ENCODE measurements at regions not wholly inside any gene's neighbourhood (a gene's known extent, or its start where the extent isn't known, plus 50 kb on each side); places are given as distances from the start of the nearest gene placed in this dataset.

- H3K36me3 ChIP-seq = no peaks in the 10 kb centered on the region
- peaks cover 13% of the 10 kb centered on the region for H3K27me3 ChIP-seq
- no peak overlapping the region for H3K4me3 ChIP-seq
- DNase-seq = no peak
- no peaks in the 10 kb centered on the region for H3K9me3 ChIP-seq
Measured at GRCh38 chr9:19666575-19666974, 122.3 kb downstream of the SLC24A2 start.

GRCh38 chr9:19665146-19665863 lies 123.5 kb downstream of the SLC24A2 start:
- DNase-seq = no peak
- H3K36me3 ChIP-seq = no peaks in the 10 kb centered on the region
- peaks cover 15% of the 10 kb centered on the region for H3K27me3 ChIP-seq
- no peaks in the 10 kb centered on the region for H3K9me3 ChIP-seq
- H3K4me3 ChIP-seq = no peak overlapping the region

GRCh38 chr9:19663570-19663969 lies 125.3 kb downstream of the SLC24A2 start:
- H3K27me3 ChIP-seq = peaks cover 13% of the 10 kb centered on the region
- no peak overlapping the region for H3K4me3 ChIP-seq
- H3K36me3 ChIP-seq = no peaks in the 10 kb centered on the region
- H3K9me3 ChIP-seq = no peaks in the 10 kb centered on the region
- no peak for DNase-seq

GRCh38 chr9:19662213-19662612 lies 126.6 kb downstream of the SLC24A2 start:
- Histone ChIP-seq H3K36me3 (no peaks in the 10 kb centered on the region), H3K27me3 (peaks cover 13% of the 10 kb centered on the region), H3K9me3 (no peaks in the 10 kb centered on the region), H3K4me3 (no peak overlapping the region)
- no peak for DNase-seq

GRCh38 chr9:19660019-19660418 lies 128.8 kb downstream of the SLC24A2 start:
- no peak for DNase-seq
- peaks cover 14% of the 10 kb centered on the region for H3K27me3 ChIP-seq

GRCh38 chr9:19656704-19657103 lies 132.1 kb downstream of the SLC24A2 start:
- H3K36me3 ChIP-seq = no peaks in the 10 kb centered on the region
- no peaks in the 10 kb centered on the region for H3K9me3 ChIP-seq
- H3K27me3 ChIP-seq = peaks cover 12% of the 10 kb centered on the region
- DNase-seq = no peak
- no peak overlapping the region for H3K4me3 ChIP-seq

More at GRCh38 chr9:19660019-19660418, 128.8 kb downstream of the SLC24A2 start:
- H3K9me3 ChIP-seq = no peaks in the 10 kb centered on the region
- H3K36me3 ChIP-seq = no peaks in the 10 kb centered on the region
- H3K4me3 ChIP-seq = no peak overlapping the region

- Histone ChIP-seq H3K4me3 (no peak overlapping the region), H3K36me3 (no peaks in the 10 kb centered on the region), H3K27me3 (peaks cover 3% of the 10 kb centered on the region), H3K9me3 (no peaks in the 10 kb centered on the region)
- no peak for DNase-seq
Measured at GRCh38 chr9:19651681-19652080, 137.2 kb downstream of the SLC24A2 start.

- H3K36me3 ChIP-seq = no peaks in the 10 kb centered on the region
- H3K4me3 ChIP-seq = no peak overlapping the region
- H3K9me3 ChIP-seq = no peaks in the 10 kb centered on the region
- DNase-seq = no peak
- H3K27me3 ChIP-seq = no peaks in the 10 kb centered on the region; the same call in none of the 2 replicates
Measured at GRCh38 chr9:19650312-19650711, 138.5 kb downstream of the SLC24A2 start.

GRCh38 chr9:19649336-19650041 lies 139.3 kb downstream of the SLC24A2 start:
- no peaks in the 10 kb centered on the region for H3K36me3 ChIP-seq

GRCh38 chr9:19648672-19649071 lies 140.2 kb downstream of the SLC24A2 start:
- Histone ChIP-seq H3K36me3 (no peaks in the 10 kb centered on the region), H3K4me3 (no peak overlapping the region), H3K27me3 (no peaks in the 10 kb centered on the region; the same call in none of the 2 replicates), H3K9me3 (no peaks in the 10 kb centered on the region)
- peak; percentile 26 for DNase-seq

More at GRCh38 chr9:19649336-19650041, 139.3 kb downstream of the SLC24A2 start:
- Histone ChIP-seq H3K27me3 (no peaks in the 10 kb centered on the region; the same call in none of the 2 replicates), H3K4me3 (no peak overlapping the region), H3K9me3 (no peaks in the 10 kb centered on the region)
- DNase-seq = no peak

GRCh38 chr9:19643875-19644274 lies 145.0 kb downstream of the SLC24A2 start:
- Histone ChIP-seq H3K4me3 (no peak overlapping the region), H3K9me3 (no peaks in the 10 kb centered on the region), H3K27me3 (peaks cover 8% of the 10 kb centered on the region; the same call in 1 of the 2 replicates), H3K36me3 (no peaks in the 10 kb centered on the region)
- no peak for DNase-seq

- Histone ChIP-seq H3K36me3 (no peaks in the 10 kb centered on the region), H3K4me3 (no peak overlapping the region), H3K9me3 (no peaks in the 10 kb centered on the region), H3K27me3 (peaks cover 8% of the 10 kb centered on the region; the same call in 1 of the 2 replicates)
- DNase-seq = peak; percentile 3
Measured at GRCh38 chr9:19642256-19642655, 146.6 kb downstream of the SLC24A2 start.

GRCh38 chr9:19641046-19641445 lies 147.8 kb downstream of the SLC24A2 start:
- no peak for DNase-seq
- Histone ChIP-seq H3K36me3 (no peaks in the 10 kb centered on the region), H3K9me3 (no peaks in the 10 kb centered on the region), H3K4me3 (no peak overlapping the region), H3K27me3 (peaks cover 8% of the 10 kb centered on the region; the same call in 1 of the 2 replicates)

GRCh38 chr9:19640014-19640413 lies 148.8 kb downstream of the SLC24A2 start:
- no peaks in the 10 kb centered on the region for H3K9me3 ChIP-seq
- no peak overlapping the region for H3K4me3 ChIP-seq
- H3K36me3 ChIP-seq = no peaks in the 10 kb centered on the region
- no peak for DNase-seq
- H3K27me3 ChIP-seq = peaks cover 8% of the 10 kb centered on the region; the same call in 1 of the 2 replicates

GRCh38 chr9:19637084-19637483 lies 151.8 kb downstream of the SLC24A2 start:
- no peak overlapping the region for H3K4me3 ChIP-seq
- H3K27me3 ChIP-seq = peaks cover 8% of the 10 kb centered on the region; the same call in 1 of the 2 replicates
- no peaks in the 10 kb centered on the region for H3K36me3 ChIP-seq
- DNase-seq = no peak
- no peaks in the 10 kb centered on the region for H3K9me3 ChIP-seq

- 0 out of 2 replicates have a peak, but pooled peaks cover 2% of the 10 kb centered on the region for H3K27me3 ChIP-seq
- H3K4me3 ChIP-seq = no peak overlapping the region
- no peaks in the 10 kb centered on the region for H3K36me3 ChIP-seq
- no peaks in the 10 kb centered on the region for H3K9me3 ChIP-seq
- DNase-seq = no peak
Measured at GRCh38 chr9:19634881-19635280, 154.0 kb downstream of the SLC24A2 start.

- Histone ChIP-seq H3K36me3 (no peaks in the 10 kb centered on the region), H3K9me3 (no peaks in the 10 kb centered on the region), H3K27me3 (no peaks in the 10 kb centered on the region; the same call in none of the 2 replicates), H3K4me3 (no peak overlapping the region)
- no peak for DNase-seq
Measured at GRCh38 chr9:19631181-19631580, 157.7 kb downstream of the SLC24A2 start.
